ENCODE measurements at regions not wholly inside any gene's neighbourhood (a gene's known extent, or its start where the extent isn't known, plus 50 kb on each side); places are given as distances from the start of the nearest gene placed in this dataset.

GRCh38 chr7:56206420-56206819 is 90.2 kb upstream of the NUPR2 start:
- TF ChIP-seq CTCF (IDR thresholded peaks at IDR 0.05; ENCODE audit: low read length) (no peak), EZH2 (optimal IDR thresholded peaks at IDR 0.05; ENCODE audit: low read depth, low read length) (no peak), EZH2phosphoT487 (IDR thresholded peaks at IDR 0.05; ENCODE audit: low read length) (no peak)

All from MM.1S (cell line).